Right atrium auricular region (tissue), 2 donors: ENCODE measurements at regions not wholly inside any gene's neighbourhood (a gene's known extent, or its start where the extent isn't known, plus 50 kb on each side); places are given as distances from the start of the nearest gene placed in this dataset.

Experiments
- DNase-seq: peaks from one replicate; pipeline ENCODE4 v3.0.0-alpha.2; 2019; ENCODE audit warnings: low spot score
- H3K27ac ChIP-seq, 2 donors: fragments of 200-600 bp; sonication (generic); 1 replicate in 1 of 2; 2 replicates in 1 of 2; pipeline ENCODE4 v1.5.1; 2016 to 2019
- H3K27me3 ChIP-seq, 2 donors: fragments of 200-600 bp; sonication (generic); one replicate each; pipeline versions ENCODE4 v1.5.1 to v1.6.0; 2017 to 2019
- H3K36me3 ChIP-seq: fragments of 200-600 bp; sonication (generic); one replicate; pipeline ENCODE4 v1.5.1; 2016
- H3K4me1 ChIP-seq, 2 donors: fragments of 200-600 bp; sonication (generic); one replicate each; pipeline versions ENCODE4 v1.5.1 to v1.6.0; 2017 to 2019
- H3K4me3 ChIP-seq, 2 donors: fragments of 200-600 bp; sonication (generic); 1 replicate in 1 of 2; 2 replicates in 1 of 2; pipeline ENCODE4 v1.5.1; 2017 to 2019; ENCODE audit warnings: mild to moderate bottlenecking in 1 of 2, moderate library complexity in 1 of 2
- H3K9me3 ChIP-seq, 2 donors: fragments of 200-600 bp; sonication (generic); one replicate each; pipeline ENCODE4 v1.5.1; 2019
- CTCF ChIP-seq, 2 donors: fragments of 200-600 bp; sonication (generic); IDR thresholded peaks; one replicate each; pipeline ENCODE4 v1.5.1; 2019; ENCODE audit warnings: antibody characterized with exemption in 2 of 2

- H3K27ac ChIP-seq, result no peak overlapping the region
- H3K36me3 ChIP-seq, result no peaks in the 10 kb centered on the region
- no peak for TF ChIP-seq CTCF (IDR thresholded peaks at IDR 0.05)
- no peaks in the 10 kb centered on the region for H3K27me3 ChIP-seq
- H3K9me3 ChIP-seq, result no peaks in the 10 kb centered on the region
- H3K4me3 ChIP-seq, result no peak overlapping the region
- H3K4me1 ChIP-seq, result no peaks in the 10 kb centered on the region
- no peak for DNase-seq
Measured at GRCh38 chr3:104746056-104746455, 620.7 kb upstream of the ALCAM start.

- no peaks in the 10 kb centered on the region for H3K36me3 ChIP-seq
- no peaks in the 10 kb centered on the region for H3K27me3 ChIP-seq
- no peaks in the 10 kb centered on the region for H3K9me3 ChIP-seq
- no peak overlapping the region for H3K4me3 ChIP-seq
- no peak for TF ChIP-seq CTCF (IDR thresholded peaks at IDR 0.05)
- H3K4me1 ChIP-seq, result no peaks in the 10 kb centered on the region
- H3K27ac ChIP-seq, result no peak overlapping the region
- no peak for DNase-seq
Measured at GRCh38 chr3:104750581-104750980, 616.1 kb upstream of the ALCAM start.

GRCh38 chr3:104755791-104756190 is 610.9 kb upstream of the ALCAM start:
- Histone ChIP-seq H3K9me3 (no peaks in the 10 kb centered on the region), H3K4me1 (no peaks in the 10 kb centered on the region), H3K36me3 (no peaks in the 10 kb centered on the region), H3K27ac (no peak overlapping the region), H3K27me3 (no peaks in the 10 kb centered on the region), H3K4me3 (no peak overlapping the region)
- no peak for TF ChIP-seq CTCF (IDR thresholded peaks at IDR 0.05)
- no peak for DNase-seq

GRCh38 chr3:104763007-104763406 is 603.7 kb upstream of the ALCAM start:
- no peak for DNase-seq
- no peaks in the 10 kb centered on the region for H3K36me3 ChIP-seq
- no peak overlapping the region for H3K4me3 ChIP-seq
- no peaks in the 10 kb centered on the region for H3K9me3 ChIP-seq
- no peaks in the 10 kb centered on the region for H3K4me1 ChIP-seq
- H3K27ac ChIP-seq, result no peak overlapping the region
- TF ChIP-seq CTCF (IDR thresholded peaks at IDR 0.05), result no peak
- no peaks in the 10 kb centered on the region for H3K27me3 ChIP-seq

GRCh38 chr3:104764496-104764895 is 602.2 kb upstream of the ALCAM start:
- H3K9me3 ChIP-seq, result no peaks in the 10 kb centered on the region
- H3K27ac ChIP-seq, result no peak overlapping the region
- no peak for TF ChIP-seq CTCF (IDR thresholded peaks at IDR 0.05)
- DNase-seq, result no peak
- no peaks in the 10 kb centered on the region for H3K36me3 ChIP-seq
- H3K27me3 ChIP-seq, result no peaks in the 10 kb centered on the region
- no peaks in the 10 kb centered on the region for H3K4me1 ChIP-seq
- no peak overlapping the region for H3K4me3 ChIP-seq

GRCh38 chr3:104768886-104769285 is 597.8 kb upstream of the ALCAM start:
- TF ChIP-seq CTCF (IDR thresholded peaks at IDR 0.05), result no peak
- H3K4me1 ChIP-seq, result no peaks in the 10 kb centered on the region
- H3K36me3 ChIP-seq, result no peaks in the 10 kb centered on the region
- DNase-seq, result no peak
- H3K27ac ChIP-seq, result no peak overlapping the region
- H3K4me3 ChIP-seq, result no peak overlapping the region
- no peaks in the 10 kb centered on the region for H3K9me3 ChIP-seq
- H3K27me3 ChIP-seq, result no peaks in the 10 kb centered on the region
